GM23338 (cell line): ENCODE measurements at regions not wholly inside any gene's neighbourhood (a gene's known extent, or its start where the extent isn't known, plus 50 kb on each side); places are given as distances from the start of the nearest gene placed in this dataset.

Experiments
- CREB1 ChIP-seq: fragments of 250-450 bp; sonication (Bioruptor Pico); IDR thresholded peaks from 2 replicates; pipeline ENCODE4 v1.5.0; 2020; ENCODE audit warnings: low read depth, mild to moderate bottlenecking, moderate library complexity
- EZH2 ChIP-seq: fragments of 200-600 bp; sonication (generic); IDR thresholded peaks from one replicate; pipeline ENCODE4 v1.8.0; 2017; ENCODE audit warnings: antibody characterized with exemption, mild to moderate bottlenecking, low read depth; ENCODE audit not compliant: unreplicated experiment
- EZH2phosphoT487 ChIP-seq: fragments of 200-600 bp; sonication (generic); IDR thresholded peaks from one replicate; pipeline ENCODE4 v1.8.1; 2018; ENCODE audit warnings: antibody characterized with exemption; ENCODE audit not compliant: unreplicated experiment
- POLR2AphosphoS5 ChIP-seq: IDR thresholded peaks from 2 replicates; pipeline ENCODE4 v1.6.1; 2016; ENCODE audit warnings: antibody characterized with exemption, low read depth
- ZNF331 ChIP-seq: fragments of 250-450 bp; sonication (Bioruptor Pico); IDR thresholded peaks from 2 replicates; pipeline ENCODE4 v1.5.0; 2020; ENCODE audit warnings: low read depth, mild to moderate bottlenecking, moderate library complexity
- TF ChIP-seq, protein P1 (sequence below), 2 experiments: fragments of 200-600 bp in 1 of 2; sonication (generic) in 1 of 2; conservative IDR thresholded peaks; 2 replicates each; pipeline versions ENCODE4 v1.5.1 to v1.6.1; 2016 to 2017; ENCODE audit warnings: antibody characterized with exemption in 2 of 2, low read depth in 2 of 2, mild to moderate bottlenecking in 2 of 2, moderate library complexity in 1 of 2
- TF ChIP-seq, protein P2 (sequence below): IDR thresholded peaks from one replicate; pipeline ENCODE4 v1.6.1; 2018; ENCODE audit warnings: antibody characterized with exemption; ENCODE audit not compliant: unreplicated experiment

DNA sequence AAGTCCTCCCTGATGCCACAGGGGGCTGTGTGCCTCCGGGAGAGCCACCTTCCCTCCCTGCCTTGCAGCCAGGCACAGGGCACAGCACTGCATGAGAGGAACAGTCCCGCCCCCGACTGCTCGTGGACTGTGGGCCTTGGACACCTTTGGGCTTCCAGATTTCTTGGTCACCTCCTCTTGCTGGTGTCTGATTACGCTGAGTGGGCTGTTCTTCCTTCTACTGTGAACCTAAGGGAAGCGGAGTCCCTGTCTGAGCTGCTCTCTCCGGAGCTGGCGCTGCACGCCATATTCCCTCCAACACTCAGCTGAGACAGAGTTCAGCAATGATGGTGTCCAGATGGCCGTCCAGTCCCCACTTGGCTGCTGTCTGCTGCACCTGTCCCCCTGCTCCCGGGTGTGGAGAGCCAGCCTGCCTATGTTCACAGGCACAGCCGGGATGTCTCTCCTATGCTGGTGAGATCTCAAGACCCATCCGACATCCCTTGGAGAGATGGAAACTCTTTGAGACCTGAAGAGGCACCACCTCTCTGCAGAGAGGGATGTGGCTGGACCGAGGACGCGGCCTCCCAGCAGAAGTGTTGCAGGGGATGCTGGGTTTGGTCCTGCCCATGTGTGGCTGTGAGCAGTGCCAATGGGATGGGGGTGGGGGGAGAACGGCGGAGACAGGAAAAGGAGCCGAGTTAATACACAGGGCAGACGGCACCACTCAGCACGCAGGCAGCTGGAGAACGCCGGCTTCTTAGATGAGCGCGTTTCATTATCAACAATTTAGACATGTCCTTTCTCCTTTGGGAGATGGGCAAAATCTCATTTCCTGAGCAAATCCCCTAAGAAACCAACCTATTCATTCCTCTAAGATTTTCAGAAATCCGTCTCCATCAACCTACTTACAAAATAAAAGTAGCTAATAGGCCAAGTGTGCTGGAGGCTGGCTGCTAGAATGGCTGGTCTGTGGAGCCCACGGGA is 171.9 kb downstream of the ENGASE start:
- TF ChIP-seq POLR2AphosphoS5 (no peak), EZH2phosphoT487 (no peak), EZH2 (no peak), CREB1 (CRISPR knock-in tag) (no peak), ZNF331 (CRISPR knock-in tag) (no peak)
- TF ChIP-seq, protein P1, sequence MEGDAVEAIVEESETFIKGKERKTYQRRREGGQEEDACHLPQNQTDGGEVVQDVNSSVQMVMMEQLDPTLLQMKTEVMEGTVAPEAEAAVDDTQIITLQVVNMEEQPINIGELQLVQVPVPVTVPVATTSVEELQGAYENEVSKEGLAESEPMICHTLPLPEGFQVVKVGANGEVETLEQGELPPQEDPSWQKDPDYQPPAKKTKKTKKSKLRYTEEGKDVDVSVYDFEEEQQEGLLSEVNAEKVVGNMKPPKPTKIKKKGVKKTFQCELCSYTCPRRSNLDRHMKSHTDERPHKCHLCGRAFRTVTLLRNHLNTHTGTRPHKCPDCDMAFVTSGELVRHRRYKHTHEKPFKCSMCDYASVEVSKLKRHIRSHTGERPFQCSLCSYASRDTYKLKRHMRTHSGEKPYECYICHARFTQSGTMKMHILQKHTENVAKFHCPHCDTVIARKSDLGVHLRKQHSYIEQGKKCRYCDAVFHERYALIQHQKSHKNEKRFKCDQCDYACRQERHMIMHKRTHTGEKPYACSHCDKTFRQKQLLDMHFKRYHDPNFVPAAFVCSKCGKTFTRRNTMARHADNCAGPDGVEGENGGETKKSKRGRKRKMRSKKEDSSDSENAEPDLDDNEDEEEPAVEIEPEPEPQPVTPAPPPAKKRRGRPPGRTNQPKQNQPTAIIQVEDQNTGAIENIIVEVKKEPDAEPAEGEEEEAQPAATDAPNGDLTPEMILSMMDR (conservative IDR thresholded peaks at IDR 0.05; ENCODE audit: low read depth in 2 of 2): no peak
- TF ChIP-seq, protein P2, sequence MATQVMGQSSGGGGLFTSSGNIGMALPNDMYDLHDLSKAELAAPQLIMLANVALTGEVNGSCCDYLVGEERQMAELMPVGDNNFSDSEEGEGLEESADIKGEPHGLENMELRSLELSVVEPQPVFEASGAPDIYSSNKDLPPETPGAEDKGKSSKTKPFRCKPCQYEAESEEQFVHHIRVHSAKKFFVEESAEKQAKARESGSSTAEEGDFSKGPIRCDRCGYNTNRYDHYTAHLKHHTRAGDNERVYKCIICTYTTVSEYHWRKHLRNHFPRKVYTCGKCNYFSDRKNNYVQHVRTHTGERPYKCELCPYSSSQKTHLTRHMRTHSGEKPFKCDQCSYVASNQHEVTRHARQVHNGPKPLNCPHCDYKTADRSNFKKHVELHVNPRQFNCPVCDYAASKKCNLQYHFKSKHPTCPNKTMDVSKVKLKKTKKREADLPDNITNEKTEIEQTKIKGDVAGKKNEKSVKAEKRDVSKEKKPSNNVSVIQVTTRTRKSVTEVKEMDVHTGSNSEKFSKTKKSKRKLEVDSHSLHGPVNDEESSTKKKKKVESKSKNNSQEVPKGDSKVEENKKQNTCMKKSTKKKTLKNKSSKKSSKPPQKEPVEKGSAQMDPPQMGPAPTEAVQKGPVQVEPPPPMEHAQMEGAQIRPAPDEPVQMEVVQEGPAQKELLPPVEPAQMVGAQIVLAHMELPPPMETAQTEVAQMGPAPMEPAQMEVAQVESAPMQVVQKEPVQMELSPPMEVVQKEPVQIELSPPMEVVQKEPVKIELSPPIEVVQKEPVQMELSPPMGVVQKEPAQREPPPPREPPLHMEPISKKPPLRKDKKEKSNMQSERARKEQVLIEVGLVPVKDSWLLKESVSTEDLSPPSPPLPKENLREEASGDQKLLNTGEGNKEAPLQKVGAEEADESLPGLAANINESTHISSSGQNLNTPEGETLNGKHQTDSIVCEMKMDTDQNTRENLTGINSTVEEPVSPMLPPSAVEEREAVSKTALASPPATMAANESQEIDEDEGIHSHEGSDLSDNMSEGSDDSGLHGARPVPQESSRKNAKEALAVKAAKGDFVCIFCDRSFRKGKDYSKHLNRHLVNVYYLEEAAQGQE: no peak
